Activated naive CD8-positive, alpha-beta T cell treated with anti-CD3 and anti-CD28 coated beads, Interleukin-2, amount 50 U/mL, for 24 hours (primary cell): ENCODE measurements at regions not wholly inside any gene's neighbourhood (a gene's known extent, or its start where the extent isn't known, plus 50 kb on each side); places are given as distances from the start of the nearest gene placed in this dataset.

Source experiments
- ATAC-seq: fragments of 150-1000 bp; cut with Tn5 transposase; one replicate; pipeline ENCODE4 v1.10.0; 2021
- DNase-seq: peaks from one replicate; pipeline ENCODE4 v3.0.0; 2021
- H3K27ac Mint-ChIP-seq: one replicate; pipeline ENCODE4 v1.8.0; 2021; ENCODE audit warnings: mild to moderate bottlenecking, mixed read lengths
- H3K27me3 Mint-ChIP-seq: one replicate; pipeline ENCODE4 v1.8.0; 2021; ENCODE audit warnings: mixed read lengths
- H3K36me3 Mint-ChIP-seq: one replicate; pipeline ENCODE4 v1.8.0; 2021; ENCODE audit warnings: low read depth, mixed read lengths
- H3K4me1 Mint-ChIP-seq: one replicate; pipeline ENCODE4 v1.8.0; 2021; ENCODE audit warnings: mixed read lengths
- H3K4me3 Mint-ChIP-seq: one replicate; pipeline ENCODE4 v1.8.0; 2021; ENCODE audit warnings: mild to moderate bottlenecking, moderate library complexity, mixed read lengths
- H3K9me3 Mint-ChIP-seq: one replicate; pipeline ENCODE4 v1.8.0; 2021; ENCODE audit warnings: mixed read lengths

DNA sequence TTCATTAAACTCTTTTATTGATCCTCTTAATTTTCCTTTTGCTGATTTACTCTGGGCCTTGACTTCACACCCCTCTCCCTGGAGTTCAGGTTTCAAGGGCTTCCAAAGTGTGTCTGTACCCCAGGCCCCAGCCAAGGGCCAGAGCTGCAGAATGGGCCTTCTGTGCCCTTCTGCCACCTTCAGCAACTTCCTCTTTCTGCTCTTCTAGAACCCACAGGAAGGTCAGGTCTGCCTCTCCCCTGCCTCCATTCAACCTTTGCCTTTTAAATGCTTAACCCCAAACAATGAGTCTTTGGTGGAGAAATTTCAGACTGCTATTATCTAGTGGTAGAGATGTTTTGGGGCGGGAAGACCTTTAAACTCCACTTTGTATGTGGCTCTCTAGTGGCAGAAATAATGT is 63.1 kb downstream of the TSN start:
- peak; percentile 15 for ATAC-seq
- DNase-seq = no peak
- H3K4me3 Mint-ChIP-seq = no peak overlapping the region
- H3K4me1 Mint-ChIP-seq = peaks cover 2% of the 10 kb centered on the region
- H3K27me3 Mint-ChIP-seq = peaks cover 6% of the 10 kb centered on the region
- no peaks in the 10 kb centered on the region for H3K36me3 Mint-ChIP-seq
- no peak overlapping the region for H3K27ac Mint-ChIP-seq
- no peaks in the 10 kb centered on the region for H3K9me3 Mint-ChIP-seq

DNA sequence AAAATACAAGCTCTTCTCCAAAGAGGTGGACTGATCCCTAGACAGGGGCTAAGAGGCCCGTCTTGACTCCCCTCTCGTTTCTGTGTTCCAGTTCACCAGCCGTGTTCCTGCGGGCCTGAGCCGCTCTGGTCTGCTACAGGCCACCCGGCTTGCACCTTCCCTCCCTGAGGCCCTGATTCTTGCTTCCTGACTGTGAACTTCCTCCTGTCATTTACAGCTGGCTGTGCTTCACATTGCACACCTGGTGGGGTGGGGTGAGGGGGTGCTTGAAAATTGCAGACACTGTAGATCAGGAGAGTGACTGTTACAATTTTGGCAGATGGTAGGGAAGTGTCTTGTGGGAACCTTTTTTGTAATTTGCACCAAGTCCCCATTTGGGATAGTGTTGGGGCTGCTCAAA is 64.4 kb downstream of the TSN start:
- no peaks in the 10 kb centered on the region for H3K9me3 Mint-ChIP-seq
- no peak overlapping the region for H3K27ac Mint-ChIP-seq
- DNase-seq (no peak), ATAC-seq (no peak)
- H3K36me3 Mint-ChIP-seq = no peaks in the 10 kb centered on the region
- H3K27me3 Mint-ChIP-seq = peaks cover 6% of the 10 kb centered on the region
- peaks cover 2% of the 10 kb centered on the region for H3K4me1 Mint-ChIP-seq
- no peak overlapping the region for H3K4me3 Mint-ChIP-seq

DNA sequence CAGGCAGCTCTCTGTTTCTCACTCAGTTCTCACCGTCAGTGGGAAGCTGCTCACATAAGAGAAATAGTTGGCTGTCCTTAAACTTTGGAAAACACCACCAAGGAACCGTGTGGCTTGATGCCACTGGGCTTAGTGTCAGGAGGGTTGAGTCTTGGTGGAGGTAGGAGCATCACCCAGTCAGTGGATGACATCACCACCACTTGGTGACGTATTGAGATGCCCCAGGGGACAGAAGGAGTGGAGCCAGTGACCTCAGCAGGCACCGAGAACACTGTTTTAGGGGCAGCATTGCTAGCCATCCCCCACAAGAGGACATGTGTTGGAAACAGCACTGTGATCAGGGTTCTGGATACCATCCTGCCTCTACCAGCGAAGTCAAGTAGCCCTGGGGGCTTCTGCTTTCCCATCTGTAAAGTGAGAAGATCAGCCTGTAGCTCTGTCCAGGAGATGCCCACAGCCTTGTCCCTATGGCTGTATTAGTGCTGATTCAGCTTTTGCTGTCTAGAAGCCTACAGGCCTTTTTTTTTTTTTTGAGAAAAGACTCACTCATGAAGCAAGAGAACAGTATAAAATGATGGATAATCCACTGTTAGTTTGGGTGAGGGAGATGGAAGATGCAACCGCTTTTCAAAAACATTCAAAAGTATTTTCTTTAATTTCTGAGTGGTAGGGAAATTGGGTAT is 66.2 kb downstream of the TSN start:
- peaks cover 6% of the 10 kb centered on the region for H3K27me3 Mint-ChIP-seq
- H3K4me1 Mint-ChIP-seq = peaks cover 2% of the 10 kb centered on the region
- no peak for ATAC-seq
- no peak overlapping the region for H3K27ac Mint-ChIP-seq
- H3K9me3 Mint-ChIP-seq = no peaks in the 10 kb centered on the region
- no peaks in the 10 kb centered on the region for H3K36me3 Mint-ChIP-seq
- H3K4me3 Mint-ChIP-seq = no peak overlapping the region
- no peak for DNase-seq

DNA sequence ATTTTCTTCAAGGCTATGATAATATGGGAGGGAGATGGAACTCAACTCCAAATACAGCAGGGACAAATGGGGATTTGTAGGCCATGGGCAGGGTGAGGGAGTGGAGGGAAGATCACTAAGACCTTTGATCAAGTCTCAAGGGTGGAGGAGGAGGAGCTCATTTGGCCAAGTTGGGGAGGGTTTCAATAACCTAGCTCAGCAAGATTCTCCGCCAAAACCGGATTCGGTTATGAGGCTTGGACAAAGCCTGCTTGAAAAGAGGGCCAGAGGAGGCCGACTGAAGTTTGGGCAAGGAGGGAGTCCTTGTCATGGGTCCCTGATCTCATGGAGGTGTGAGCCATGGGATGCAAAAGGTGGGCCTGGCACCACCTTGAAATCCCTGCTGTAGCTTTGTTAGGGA is 68.8 kb downstream of the TSN start:
- H3K36me3 Mint-ChIP-seq = no peaks in the 10 kb centered on the region
- ATAC-seq (no peak), DNase-seq (no peak)
- H3K9me3 Mint-ChIP-seq = no peaks in the 10 kb centered on the region
- no peak overlapping the region for H3K27ac Mint-ChIP-seq
- H3K4me1 Mint-ChIP-seq = peaks cover 2% of the 10 kb centered on the region
- H3K4me3 Mint-ChIP-seq = no peak overlapping the region
- H3K27me3 Mint-ChIP-seq = peaks cover 6% of the 10 kb centered on the region

DNA sequence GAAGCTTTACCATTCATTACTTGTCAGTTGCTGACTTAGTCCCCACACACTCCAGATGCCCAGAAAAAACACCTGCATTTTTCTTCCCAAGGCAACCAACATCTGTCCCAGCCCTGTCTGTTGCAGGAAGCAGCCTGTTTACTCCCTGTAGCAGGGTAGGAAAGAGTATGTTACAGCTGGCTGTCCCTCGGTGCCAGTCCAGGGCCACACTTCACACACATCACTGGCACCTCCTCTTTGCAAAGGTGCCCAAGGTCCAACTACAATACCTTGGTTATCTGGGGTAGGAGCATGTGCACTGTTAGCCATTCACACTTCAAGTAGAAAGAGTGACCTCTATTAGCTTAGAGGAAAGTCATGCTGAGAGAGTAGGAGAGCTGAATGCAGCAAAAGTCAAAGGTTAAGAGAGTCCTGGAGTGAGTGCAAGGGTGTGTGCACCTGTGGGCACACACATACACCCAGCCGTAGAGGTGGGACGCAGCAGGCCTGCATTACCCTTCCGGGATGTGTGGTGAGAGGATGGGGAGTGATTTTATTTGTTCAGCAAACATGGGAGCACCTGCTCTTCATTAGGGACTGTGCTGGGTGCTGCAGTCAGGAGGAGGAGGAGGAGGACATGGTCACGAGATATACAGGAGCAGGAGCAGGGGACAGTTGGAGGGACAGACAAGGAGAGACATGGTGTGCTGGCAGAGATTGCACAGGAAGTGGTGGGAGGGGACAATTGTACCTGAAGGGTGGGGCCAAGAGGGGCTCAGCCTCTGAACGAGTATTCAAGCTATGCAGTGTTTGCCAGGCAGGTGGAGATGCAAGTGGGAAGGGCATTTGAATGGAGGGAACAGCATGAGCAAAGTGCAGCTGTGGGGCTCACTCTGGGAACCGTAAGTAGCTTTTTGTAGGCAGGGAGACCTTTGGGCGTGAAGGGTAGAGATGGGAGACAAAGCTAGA is 69.8 kb downstream of the TSN start:
- DNase-seq (no peak), ATAC-seq (no peak)
- H3K27ac Mint-ChIP-seq = no peak overlapping the region
- no peaks in the 10 kb centered on the region for H3K9me3 Mint-ChIP-seq
- peaks cover 6% of the 10 kb centered on the region for H3K27me3 Mint-ChIP-seq
- no peaks in the 10 kb centered on the region for H3K36me3 Mint-ChIP-seq
- H3K4me3 Mint-ChIP-seq = no peak overlapping the region
- no peaks in the 10 kb centered on the region for H3K4me1 Mint-ChIP-seq

DNA sequence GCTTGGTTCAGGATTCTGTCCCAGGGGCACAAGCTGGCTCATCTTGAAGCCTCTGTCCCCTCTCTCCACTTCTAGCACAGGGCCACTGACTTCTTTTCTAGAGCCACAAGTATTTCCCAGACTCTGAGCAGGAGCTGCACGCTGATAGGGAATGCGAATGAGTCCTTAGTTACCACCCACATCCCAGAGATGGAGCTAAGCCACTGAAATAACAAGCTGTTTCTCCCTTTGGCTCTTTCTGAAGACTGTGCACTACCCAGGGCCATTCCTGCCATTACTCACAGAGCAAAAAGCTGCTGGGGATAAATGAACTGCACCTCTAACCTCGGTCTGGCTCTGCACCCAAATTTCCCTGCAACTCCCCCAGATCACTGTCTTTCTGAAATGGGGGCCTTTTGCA is 70.6 kb downstream of the TSN start:
- DNase-seq (no peak), ATAC-seq (no peak)
- peaks cover 6% of the 10 kb centered on the region for H3K27me3 Mint-ChIP-seq
- no peaks in the 10 kb centered on the region for H3K4me1 Mint-ChIP-seq
- no peak overlapping the region for H3K4me3 Mint-ChIP-seq
- H3K27ac Mint-ChIP-seq = no peak overlapping the region
- no peaks in the 10 kb centered on the region for H3K36me3 Mint-ChIP-seq
- H3K9me3 Mint-ChIP-seq = no peaks in the 10 kb centered on the region

DNA sequence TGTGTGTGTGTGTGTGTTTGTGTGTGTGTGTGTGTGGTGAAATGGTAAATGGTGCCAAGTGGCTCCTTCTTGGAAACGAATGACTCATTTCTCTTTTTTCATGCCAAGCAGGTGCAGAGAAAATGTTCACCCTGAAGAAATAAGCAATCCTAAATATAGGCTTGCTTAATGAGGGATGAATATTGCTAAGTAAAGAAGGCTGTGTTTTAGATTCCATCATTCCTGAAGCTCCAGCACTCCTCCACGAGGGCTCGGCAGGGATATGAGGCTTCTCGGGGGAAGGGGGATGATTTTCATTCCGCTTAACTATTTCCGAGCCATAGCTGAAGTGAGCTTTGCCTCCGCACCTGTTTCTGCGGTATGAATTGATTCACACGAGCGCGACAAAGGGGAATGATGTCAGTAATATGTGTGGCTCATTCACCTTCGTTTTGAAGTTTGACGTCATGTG is 72.9 kb downstream of the TSN start:
- H3K9me3 Mint-ChIP-seq = no peaks in the 10 kb centered on the region
- H3K27ac Mint-ChIP-seq = no peak overlapping the region
- ATAC-seq (no peak), DNase-seq (no peak)
- H3K4me3 Mint-ChIP-seq = no peak overlapping the region
- no peaks in the 10 kb centered on the region for H3K4me1 Mint-ChIP-seq
- no peaks in the 10 kb centered on the region for H3K36me3 Mint-ChIP-seq
- H3K27me3 Mint-ChIP-seq = peaks cover 2% of the 10 kb centered on the region

DNA sequence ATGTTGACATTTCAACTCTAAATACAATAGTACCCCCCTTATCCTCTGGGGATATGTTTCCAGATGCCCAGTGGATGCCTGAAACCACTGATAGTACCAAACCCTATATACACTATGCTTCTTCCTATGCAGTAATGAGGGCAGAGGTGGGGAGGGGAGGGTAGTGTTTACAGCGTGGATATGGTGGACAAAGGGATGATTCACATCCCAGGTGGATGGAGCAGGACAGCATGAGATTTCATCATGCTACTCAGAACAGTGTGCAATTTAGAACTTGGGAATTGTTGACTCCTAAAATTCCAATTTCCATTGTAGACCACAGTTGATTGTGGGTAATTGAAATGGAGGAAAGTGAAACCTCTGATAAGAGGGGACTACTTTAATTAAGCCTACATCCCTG is 75.4 kb downstream of the TSN start:
- Mint-ChIP-seq H3K9me3 (no peaks in the 10 kb centered on the region), H3K4me3 (no peak overlapping the region), H3K27me3 (peaks cover 2% of the 10 kb centered on the region), H3K36me3 (no peaks in the 10 kb centered on the region), H3K4me1 (no peaks in the 10 kb centered on the region), H3K27ac (no peak overlapping the region)
- ATAC-seq (no peak), DNase-seq (no peak)

DNA sequence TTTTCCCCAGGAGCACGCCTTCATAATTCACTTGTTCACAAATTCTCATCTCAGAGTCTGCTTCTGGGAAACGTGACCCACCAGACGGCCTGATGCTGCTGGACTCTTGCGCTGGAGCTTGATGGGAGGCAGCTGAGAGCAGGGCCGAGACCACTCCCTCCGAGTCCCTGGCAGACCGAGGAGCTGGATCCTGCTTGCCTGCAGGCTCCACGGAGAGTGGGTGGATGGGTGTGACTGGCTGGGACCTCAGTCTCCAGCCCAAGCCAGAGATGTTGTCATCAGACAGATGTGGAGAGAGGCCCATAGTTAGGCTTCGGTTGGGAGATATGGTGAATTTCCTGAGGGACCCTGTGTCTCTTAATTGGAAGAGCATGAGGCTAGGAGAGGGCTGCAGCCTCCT is 76.4 kb downstream of the TSN start:
- Mint-ChIP-seq H3K27me3 (peaks cover 4% of the 10 kb centered on the region), H3K9me3 (no peaks in the 10 kb centered on the region), H3K4me1 (no peaks in the 10 kb centered on the region), H3K4me3 (no peak overlapping the region), H3K36me3 (no peaks in the 10 kb centered on the region), H3K27ac (no peak overlapping the region)
- no peak for DNase-seq
- ATAC-seq = no peak

DNA sequence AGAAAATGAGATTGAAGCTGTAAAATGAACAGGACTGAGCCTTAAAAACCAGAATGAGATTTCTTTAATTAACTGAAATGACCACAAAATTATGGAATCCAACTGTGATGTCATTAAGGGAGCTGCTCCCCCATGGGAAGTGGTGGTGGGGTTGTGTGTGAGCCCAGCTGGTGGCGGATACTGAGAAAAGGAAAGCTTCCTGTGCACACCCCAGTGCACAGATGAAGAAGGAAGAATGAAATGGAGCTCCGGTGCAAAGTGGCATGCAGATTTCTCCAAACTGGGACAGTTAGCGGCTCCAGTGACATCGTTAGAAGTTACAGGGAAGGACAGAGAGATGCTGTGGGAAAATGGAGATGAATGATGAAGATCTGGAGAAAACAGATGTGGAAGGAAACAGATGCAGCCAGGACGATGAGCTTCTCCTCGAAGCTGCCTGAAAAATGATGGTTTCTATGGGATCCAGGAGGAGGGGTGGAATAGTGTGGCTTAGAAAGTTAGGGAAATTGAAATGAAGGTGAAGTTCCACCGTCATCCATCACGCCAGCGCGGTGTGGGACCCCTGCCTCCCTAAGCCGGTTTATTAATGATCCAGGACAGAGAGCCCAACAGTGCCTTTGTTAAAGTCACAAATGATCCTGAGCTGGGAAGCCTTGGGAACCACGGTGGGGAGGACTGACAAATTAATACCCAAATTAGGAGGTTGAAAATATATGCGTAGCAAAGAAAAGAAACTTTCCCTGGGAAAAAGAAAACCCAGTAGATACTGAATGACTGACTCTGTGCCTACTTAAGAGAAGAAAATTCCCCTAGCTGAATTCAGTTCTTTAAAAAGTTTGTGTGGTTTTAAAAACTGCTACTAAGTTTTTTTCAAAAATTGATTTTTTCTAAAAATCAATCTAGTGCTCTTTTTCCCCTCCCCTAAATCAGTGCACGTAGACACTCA is 77.2 kb downstream of the TSN start:
- no peaks in the 10 kb centered on the region for H3K9me3 Mint-ChIP-seq
- no peaks in the 10 kb centered on the region for H3K36me3 Mint-ChIP-seq
- H3K4me1 Mint-ChIP-seq = no peaks in the 10 kb centered on the region
- peaks cover 4% of the 10 kb centered on the region for H3K27me3 Mint-ChIP-seq
- no peak for ATAC-seq
- no peak for DNase-seq
- no peak overlapping the region for H3K4me3 Mint-ChIP-seq
- no peak overlapping the region for H3K27ac Mint-ChIP-seq

DNA sequence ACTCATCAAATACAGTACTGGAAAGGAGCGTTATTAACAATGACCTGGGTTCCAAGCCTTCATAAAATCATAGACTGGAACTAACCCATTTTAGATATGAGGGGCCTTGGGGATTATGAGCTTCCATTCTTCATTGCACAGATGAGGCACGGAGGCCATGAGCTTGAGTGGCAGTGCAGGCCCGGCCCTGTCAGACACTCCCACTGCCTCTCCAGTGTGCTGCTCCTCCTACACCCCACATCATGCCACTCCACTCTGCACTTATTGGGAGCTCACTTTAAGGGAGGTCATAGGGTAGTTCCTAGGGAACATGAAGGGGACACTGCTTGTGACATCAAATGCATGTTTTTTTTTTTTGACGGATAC is 77.9 kb downstream of the TSN start:
- DNase-seq (no peak), ATAC-seq (no peak)
- Mint-ChIP-seq H3K9me3 (no peaks in the 10 kb centered on the region), H3K27ac (no peak overlapping the region), H3K4me3 (no peak overlapping the region), H3K4me1 (no peaks in the 10 kb centered on the region), H3K27me3 (peaks cover 2% of the 10 kb centered on the region), H3K36me3 (no peaks in the 10 kb centered on the region)

DNA sequence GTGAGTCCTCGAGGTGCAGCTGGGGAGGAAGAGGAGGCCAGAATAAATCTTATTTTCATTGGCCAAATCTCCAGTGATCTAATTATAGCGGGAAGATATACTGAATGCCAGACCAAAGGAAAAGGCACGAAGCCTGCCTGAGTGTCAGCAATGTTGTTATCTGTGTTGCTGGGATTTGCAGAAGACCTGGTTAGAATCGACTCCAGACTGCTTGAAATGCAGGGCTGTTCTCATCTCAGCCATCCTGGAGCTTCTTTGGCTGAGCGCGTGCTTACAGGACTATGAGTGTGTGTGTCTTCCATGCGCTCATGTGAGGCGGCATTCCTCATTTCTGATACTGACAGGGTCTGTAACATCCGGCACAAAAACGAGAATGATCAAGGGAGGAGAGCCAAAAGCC is 81.2 kb downstream of the TSN start:
- ATAC-seq = no peak
- Mint-ChIP-seq H3K36me3 (no peaks in the 10 kb centered on the region), H3K9me3 (no peaks in the 10 kb centered on the region), H3K27me3 (peaks cover 2% of the 10 kb centered on the region), H3K4me1 (no peaks in the 10 kb centered on the region), H3K4me3 (no peak overlapping the region), H3K27ac (no peak overlapping the region)
- DNase-seq = no peak

DNA sequence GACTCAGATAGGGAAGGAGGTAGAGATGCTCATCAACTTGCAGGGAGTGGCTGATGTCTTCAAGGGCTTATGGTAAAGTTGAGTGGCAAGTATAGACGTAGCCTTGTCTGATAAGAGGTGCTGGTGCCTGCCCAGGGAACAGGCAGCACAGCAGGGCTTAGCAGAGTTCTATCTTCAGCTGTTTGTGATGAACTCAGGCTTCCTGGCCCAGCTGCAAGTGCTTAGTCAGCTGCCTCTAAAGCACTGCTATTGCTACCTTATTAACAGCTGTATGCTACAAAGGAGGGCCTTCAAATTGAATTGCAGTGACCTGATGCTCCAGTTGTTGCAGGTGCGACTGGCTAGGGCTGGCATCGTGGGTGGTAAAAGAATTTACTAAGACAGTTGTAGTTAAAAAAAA is 82.1 kb downstream of the TSN start:
- H3K4me1 Mint-ChIP-seq = no peaks in the 10 kb centered on the region
- no peak overlapping the region for H3K4me3 Mint-ChIP-seq
- DNase-seq (no peak), ATAC-seq (no peak)
- no peak overlapping the region for H3K27ac Mint-ChIP-seq
- no peaks in the 10 kb centered on the region for H3K36me3 Mint-ChIP-seq
- H3K9me3 Mint-ChIP-seq = no peaks in the 10 kb centered on the region
- H3K27me3 Mint-ChIP-seq = peaks cover 2% of the 10 kb centered on the region

DNA sequence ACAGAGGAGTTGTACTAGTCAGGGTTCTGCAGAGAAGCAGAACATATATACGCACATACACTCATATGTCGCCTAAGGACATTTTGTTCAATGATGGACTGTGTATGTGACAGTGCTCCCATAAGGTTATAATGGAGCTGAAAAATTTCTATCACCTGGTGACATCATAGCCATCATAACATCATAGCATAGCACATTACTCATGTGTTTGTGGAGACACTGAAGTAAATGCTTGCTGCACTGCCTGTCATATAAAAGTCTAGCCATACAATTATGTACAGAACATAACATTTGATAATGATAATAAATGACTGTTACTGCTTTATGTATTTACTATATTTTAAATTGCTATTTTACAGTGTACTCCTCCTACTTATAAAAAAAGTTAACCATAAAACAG is 83.1 kb downstream of the TSN start:
- DNase-seq = no peak
- H3K27me3 Mint-ChIP-seq = peaks cover 2% of the 10 kb centered on the region
- H3K4me1 Mint-ChIP-seq = no peaks in the 10 kb centered on the region
- ATAC-seq = no peak
- no peak overlapping the region for H3K27ac Mint-ChIP-seq
- no peaks in the 10 kb centered on the region for H3K36me3 Mint-ChIP-seq
- no peak overlapping the region for H3K4me3 Mint-ChIP-seq
- H3K9me3 Mint-ChIP-seq = no peaks in the 10 kb centered on the region
